Stimulated activated CD8-positive, alpha-beta memory T cell treated with anti-CD3 and anti-CD28 coated beads, Interleukin-4, amount 100 ng/mL, for 24 hours (primary cell): ENCODE measurements at regions not wholly inside any gene's neighbourhood (a gene's known extent, or its start where the extent isn't known, plus 50 kb on each side); places are given as distances from the start of the nearest gene placed in this dataset.
"Not testable (repeated sequence)": the region's sequence is repeated elsewhere in the genome, so short reads cannot be mapped to it uniquely, and the experiment has no call there.

Source experiments
- DNase-seq: peaks from one replicate; pipeline ENCODE4 v3.0.0-alpha.2; 2020; ENCODE audit warnings: low read depth

DNA sequence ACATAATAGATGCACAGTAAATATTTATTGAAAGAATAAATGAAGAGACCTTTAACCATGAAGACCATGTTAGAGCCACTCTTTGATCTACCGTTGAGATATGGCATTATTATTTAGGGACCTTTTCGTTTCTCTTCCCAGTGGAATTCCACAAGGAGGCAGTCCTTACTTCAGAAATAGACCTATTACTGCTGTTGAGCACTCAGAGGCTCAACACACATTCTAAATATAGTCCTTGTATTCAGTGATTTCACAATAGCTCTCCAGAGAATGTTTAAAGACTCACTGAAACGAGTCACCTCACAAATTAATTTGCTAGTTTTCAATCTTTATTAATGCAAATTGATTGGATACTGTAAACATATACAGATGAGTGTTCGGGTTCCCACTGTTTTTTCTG, 603.8 kb downstream of the CDH8 start:
- no peak for DNase-seq

DNA sequence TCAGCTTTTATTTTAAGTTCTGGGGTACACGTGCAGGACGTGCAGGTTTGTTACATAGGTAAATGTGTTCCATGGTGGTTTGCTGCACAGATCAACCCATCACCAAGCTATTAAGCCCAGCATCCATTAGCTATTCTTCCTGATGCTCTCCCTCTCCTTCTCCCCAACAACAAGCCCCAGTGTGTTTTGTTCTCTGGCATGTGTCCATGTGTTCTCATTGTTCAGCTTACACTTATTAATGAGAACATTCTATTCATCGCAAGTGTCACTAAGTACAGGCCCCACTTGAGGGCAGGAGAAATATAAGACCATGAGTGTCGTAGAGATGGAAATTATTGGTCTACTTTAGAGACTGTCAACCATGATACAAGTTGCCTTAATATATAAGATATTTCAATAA, 615.1 kb downstream of the CDH8 start:
- no peak for DNase-seq

GRCh38 chr16:61419791-61420190, 616.4 kb downstream of the CDH8 start:
- DNase-seq = no peak

- DNase-seq = not testable (repeated sequence)
These were observed 617.4 kb downstream of the CDH8 start for GRCh38 chr16:61418802-61419201.

- DNase-seq = no peak
These were observed 621.1 kb downstream of the CDH8 start for GRCh38 chr16:61415126-61415525.

- no peak for DNase-seq
These were observed 623.2 kb downstream of the CDH8 start for GRCh38 chr16:61413021-61413420.

DNA sequence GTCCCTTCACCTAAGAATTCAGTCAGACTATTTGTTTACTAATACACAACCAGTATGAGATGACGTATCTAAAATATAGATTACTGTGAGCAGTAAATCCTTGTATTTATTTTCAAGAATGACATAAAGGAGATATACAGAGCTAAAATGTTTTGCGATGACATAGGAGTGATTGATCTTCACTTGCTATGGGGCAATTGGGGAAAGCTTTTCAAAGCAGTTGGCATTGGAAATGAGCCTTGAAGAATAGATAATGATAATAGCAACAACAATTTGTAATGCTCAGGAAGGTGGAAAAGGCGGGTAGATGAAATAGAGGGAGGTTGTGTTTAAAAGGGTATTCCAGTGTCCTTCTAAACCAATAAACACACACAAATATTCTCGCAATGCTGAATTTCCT, 623.7 kb downstream of the CDH8 start:
- DNase-seq = no peak

DNA sequence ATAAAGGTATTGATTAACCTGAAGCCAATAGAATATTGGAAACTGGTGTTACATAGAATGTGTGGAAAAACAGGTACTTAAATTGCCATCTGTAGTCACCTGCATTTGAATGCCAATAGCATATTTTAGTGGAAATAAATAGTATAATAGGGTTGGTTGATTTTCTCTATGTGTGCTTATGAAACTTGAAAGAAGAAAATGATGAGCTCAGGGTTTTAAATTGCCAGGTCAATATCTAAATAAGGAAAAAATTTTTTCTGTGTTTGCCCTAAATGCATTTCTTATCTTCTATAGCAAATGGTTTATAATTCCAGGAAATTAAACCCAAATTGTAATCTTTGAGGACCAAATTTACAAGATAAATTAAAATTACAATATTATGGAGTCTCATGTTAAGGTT, 626.6 kb downstream of the CDH8 start:
- DNase-seq = no peak

DNA sequence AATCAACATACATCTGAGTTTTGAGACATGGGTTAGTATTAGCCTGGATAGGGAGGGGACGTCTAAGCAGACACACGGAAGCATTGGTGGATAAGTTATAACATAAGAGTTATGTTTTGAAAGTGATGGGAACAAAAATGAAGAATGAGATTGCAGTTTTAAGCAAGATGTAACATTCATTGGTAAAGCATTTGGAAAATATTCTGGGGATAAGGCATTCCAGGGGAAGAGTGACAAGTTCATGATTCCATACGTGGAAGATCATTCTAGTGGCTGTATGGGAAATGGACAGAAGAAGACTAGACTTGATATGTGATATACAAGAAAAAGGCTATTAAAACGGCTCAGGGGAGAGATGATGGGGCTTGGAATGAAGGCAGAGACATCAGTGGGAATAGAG, 632.9 kb downstream of the CDH8 start:
- no peak for DNase-seq

DNA sequence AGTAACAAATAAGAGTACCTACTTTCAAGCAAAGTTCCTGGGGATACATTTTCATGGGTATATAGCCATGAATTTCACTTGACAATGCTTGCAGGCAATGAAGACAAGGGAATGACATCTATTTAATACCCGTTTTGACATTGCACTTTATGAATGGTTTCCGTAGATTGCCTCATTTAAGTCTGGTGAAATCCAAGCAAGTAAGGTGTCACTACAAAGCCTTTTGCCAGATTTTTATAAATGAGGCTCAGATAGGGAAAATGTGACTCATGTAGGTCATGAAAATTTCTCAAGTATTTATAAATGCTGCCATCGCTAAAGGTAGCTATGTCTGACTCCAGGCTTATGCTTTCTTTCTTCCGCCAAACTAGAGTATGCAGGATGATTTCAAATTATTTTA, 644.3 kb downstream of the CDH8 start:
- DNase-seq = no peak

DNA sequence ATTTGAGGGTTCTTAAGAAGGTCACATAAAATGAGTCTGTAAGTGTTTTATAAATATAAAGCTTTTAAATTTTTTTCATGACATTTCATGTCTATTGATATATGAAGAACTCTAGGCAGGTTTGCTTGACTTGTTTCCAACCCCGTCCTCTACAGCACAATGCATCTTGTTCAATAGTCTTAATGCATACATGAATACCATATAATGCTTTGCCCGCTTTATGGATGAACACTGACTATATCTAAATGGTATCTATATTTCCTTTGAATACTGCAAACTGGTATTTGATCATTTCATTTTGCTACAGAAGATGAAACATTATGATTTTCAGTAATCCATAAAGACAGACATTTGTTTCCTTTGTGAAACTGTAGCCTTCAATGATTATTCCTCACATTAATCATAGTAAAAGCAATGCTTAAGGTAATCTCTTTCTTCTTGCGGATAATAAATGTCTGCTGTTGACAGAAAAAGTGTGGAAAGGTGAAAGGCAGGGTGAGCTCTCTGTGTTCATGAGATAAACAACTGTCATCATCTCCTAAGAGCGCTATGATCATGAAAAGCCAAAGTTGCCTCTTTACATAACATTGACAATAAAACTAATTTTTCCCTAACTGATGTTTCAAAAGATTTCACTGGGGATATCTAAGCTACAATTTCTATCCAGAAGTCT, 645.1 kb downstream of the CDH8 start:
- no peak for DNase-seq

- DNase-seq = no peak
These were observed 650.7 kb downstream of the CDH8 start for GRCh38 chr16:61385392-61386071.

GRCh38 chr16:61382435-61382834, 653.8 kb downstream of the CDH8 start:
- no peak for DNase-seq

DNA sequence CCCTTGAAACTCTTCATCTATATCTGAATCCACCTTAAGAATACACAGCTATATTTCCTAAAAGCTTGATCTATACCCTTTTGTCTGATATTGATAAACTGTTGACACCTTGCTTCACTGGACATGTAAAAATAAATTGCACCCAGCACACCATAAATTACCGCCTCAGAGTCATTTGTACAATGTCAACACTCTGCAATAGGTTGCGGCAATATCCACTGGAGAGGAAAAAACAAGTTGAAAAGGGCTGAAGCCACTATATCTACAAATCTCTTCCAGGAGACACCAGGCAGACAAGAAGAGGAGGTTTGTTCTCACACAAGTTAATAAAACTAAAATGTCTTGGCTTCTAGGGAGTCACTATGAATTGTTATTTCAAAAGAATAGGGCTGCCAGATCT, 656.9 kb downstream of the CDH8 start:
- DNase-seq = no peak

DNA sequence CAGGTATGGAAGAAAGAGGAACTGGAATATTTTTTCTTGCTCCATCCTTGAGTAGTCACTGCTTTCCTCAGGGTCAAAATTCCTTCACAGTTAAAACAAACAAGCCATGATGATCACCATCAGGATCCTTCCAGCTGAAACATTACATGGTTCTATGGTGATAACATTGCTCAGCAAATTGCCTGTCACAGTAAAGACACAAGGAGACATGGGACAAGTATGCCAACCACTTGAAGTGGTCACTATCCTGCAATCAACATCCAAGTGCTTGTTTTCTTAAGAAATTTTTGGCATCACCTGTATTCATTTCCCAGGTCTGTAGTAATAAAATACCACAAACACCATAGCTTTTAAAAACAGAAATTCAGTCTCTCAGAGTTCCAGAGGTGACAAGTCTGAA, 662.2 kb downstream of the CDH8 start:
- DNase-seq = no peak

- DNase-seq = no peak
These were observed 664.4 kb downstream of the CDH8 start for GRCh38 chr16:61371881-61372280.

DNA sequence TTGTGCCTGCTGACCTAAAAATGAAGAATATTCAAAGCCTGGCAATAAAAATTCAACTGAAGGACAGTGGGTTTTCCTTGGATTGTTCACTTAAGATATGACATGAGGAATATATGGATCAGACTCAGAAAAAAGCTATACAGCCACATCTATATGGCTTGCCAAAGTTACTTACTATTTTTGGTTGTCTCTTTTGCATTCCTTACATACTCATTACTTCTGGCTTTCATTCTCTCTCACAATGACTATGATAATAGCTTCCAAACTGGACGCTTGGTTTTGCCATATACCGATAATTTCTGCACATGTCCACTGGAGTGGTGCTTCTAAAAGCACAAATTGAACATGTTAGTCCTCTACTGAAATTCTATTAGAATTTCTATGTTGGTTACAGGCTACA, 664.9 kb downstream of the CDH8 start:
- DNase-seq = no peak

DNA sequence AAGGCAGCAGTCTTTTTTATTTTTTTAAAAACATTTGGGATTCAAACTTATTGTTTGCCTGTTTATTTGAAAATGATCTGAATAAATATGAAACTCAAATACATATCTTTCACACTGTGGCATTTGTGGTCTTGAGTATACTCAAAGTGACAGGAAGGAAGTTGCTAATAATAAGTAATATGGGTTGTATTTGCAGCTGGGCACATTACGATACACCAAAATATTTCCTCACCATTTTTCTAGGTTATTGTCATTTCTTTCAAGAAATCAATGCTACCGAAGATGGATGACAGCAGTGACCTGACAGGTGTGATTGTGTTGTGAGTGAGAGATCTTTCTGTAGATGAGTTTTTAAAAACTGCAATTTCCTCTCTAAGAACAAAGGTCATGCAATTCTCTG, 665.7 kb downstream of the CDH8 start:
- DNase-seq = no peak

DNA sequence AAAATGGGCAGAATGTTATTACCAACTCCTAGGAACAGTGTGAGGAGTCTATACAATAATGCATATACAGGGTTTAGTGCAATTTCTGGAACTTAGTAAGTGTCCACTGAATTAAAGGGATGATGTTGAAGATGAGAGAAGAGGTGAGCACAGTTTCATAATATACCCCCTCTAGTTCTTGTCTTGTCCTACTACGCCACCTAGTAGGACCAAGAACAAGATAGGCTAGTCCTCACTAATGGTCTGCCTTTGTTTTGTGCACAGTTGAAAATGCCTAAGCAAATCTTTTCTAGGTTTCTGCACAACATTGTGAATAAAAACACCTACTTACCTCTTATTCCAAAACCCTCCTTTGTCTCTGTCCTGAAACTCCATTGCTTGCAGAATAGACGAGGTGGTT, 670.2 kb downstream of the CDH8 start:
- DNase-seq = no peak

- no peak for DNase-seq
These were observed 671.2 kb downstream of the CDH8 start for GRCh38 chr16:61364990-61365389.

DNA sequence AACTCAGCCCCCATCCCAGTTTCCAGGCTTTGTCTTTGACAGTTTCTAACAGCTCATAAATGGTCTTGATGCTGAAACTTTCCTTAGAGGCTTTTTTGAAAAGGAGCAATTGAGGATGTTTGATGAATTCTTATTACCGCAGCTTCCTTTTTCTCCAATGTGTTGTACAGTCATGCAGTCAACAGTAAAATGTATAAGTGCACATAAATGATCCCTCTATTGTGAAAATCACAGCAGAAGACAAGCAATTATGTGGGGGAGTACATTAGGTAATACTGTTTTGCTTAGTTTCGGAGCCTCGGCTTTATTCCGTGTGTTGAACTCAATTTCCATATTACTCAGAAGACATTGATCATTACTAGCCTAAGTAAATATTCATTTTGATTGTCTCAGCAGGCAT, 673.7 kb downstream of the CDH8 start:
- no peak for DNase-seq

GRCh38 chr16:61344791-61345190, 691.4 kb downstream of the CDH8 start:
- no peak for DNase-seq

DNA sequence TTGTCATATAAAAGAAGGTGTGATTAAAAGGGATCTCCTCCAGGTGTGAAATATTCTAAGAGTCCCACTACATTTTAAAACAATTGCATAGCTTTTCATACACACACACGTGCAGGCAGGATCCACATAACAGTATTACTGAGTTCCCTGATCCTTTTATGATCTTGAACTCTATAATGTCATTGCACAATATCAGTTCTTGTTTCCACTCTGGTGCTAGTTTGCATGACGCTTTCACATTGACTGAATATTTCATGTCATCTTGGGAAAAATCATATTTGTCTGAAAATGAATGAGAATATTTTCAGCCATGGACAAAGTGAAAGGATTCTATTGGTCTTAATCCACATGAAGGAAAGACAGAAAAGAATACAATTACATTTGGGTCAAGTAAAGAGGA, 703.8 kb downstream of the CDH8 start:
- DNase-seq = no peak

GRCh38 chr16:61324044-61324443, 712.2 kb downstream of the CDH8 start:
- no peak for DNase-seq
